IMR-90 (cell line): ENCODE measurements at regions not wholly inside any gene's neighbourhood (a gene's known extent, or its start where the extent isn't known, plus 50 kb on each side); places are given as distances from the start of the nearest gene placed in this dataset.

Experiments
- BHLHE40 ChIP-seq: fragments of 150-350 bp; IDR thresholded peaks from 2 replicates; pipeline ENCODE4 v1.6.1; 2016; ENCODE audit warnings: mild to moderate bottlenecking, low read depth, low read length
- CTCF ChIP-seq: conservative IDR thresholded peaks from 2 replicates; pipeline ENCODE4 v1.5.1; 2012; ENCODE audit warnings: mild to moderate bottlenecking, low read depth, low read length, improper control_type of control experiment
- MAFK ChIP-seq: IDR thresholded peaks from 2 replicates; pipeline ENCODE4 v1.6.1; 2012; ENCODE audit warnings: low read depth, low read length, improper control_type of control experiment
- POLR2A ChIP-seq: IDR thresholded peaks from 2 replicates; pipeline ENCODE4 v1.6.1; 2012; ENCODE audit warnings: mild to moderate bottlenecking, low read depth, low read length

- TF ChIP-seq BHLHE40 = no peak
- 0 out of 2 replicates have a peak, but pooled peaks have one; percentile 7 for TF ChIP-seq MAFK
- no peak for TF ChIP-seq CTCF
- TF ChIP-seq POLR2A = no peak
Observed at GRCh38 chr3:104886220-104886995, 480.3 kb upstream of the ALCAM start.
